NB4 (cell line): ENCODE measurements at regions not wholly inside any gene's neighbourhood (a gene's known extent, or its start where the extent isn't known, plus 50 kb on each side); places are given as distances from the start of the nearest gene placed in this dataset.

Experiments
- DNase-seq: peaks from one replicate; pipeline ENCODE4 v3.0.0; 2010; ENCODE audit warnings: low read depth
- H3K4me3 ChIP-seq: one replicate; pipeline ENCODE4 v1.5.1; 2011; ENCODE audit warnings: mild to moderate bottlenecking, low read depth, low read length, moderate library complexity
- CTCF ChIP-seq: IDR thresholded peaks from one replicate; pipeline ENCODE4 v1.5.1; 2012; ENCODE audit warnings: low read depth, low read length
- MAX ChIP-seq: IDR thresholded peaks from 2 replicates; pipeline ENCODE4 v1.6.1; 2011; ENCODE audit warnings: low read depth, low read length
- MYC ChIP-seq: IDR thresholded peaks from 2 replicates; pipeline ENCODE4 v1.6.1; 2011; ENCODE audit warnings: low read depth, low read length
- POLR2A ChIP-seq: IDR thresholded peaks from 2 replicates; pipeline ENCODE4 v1.6.1; 2011; ENCODE audit warnings: mild to moderate bottlenecking; ENCODE audit not compliant: insufficient read length; ENCODE audit errors: extremely low read depth

DNA sequence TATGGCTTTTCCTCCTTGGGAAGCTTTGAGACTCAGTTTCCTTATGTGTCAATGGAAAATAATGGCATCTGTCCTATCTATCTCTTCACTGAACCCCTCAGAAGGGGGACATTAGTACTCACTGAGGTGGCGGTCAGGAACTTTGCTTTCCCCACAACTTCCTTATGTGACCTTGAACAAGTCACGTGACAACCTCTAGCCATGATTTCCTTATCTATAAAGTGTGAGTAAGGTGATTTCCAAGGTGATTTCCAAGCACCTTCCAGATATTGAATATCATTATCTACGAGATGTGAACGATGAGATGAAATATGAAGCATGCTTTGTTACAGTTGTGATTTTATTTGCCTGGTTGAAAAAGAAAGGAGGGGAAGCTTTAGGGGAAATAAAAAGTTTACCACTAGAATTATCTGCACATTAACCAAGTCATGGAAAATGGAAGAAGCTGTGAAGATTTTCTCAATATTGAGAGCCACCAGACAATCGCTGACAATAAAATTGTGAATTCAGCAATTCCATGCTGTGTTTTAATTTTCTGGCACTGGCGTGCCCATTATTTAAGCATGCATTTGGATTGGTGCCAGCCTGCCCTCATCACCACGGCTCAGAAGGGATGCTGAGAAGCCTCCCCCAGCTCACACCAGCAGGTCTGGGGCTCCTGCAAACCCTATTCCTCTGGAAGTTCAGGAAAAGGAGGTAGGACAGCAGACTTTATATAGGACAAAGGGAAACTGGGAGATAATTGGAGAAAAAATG lies 255.3 kb downstream of the CD83 start:
- DNase-seq: no peak
- TF ChIP-seq MAX: no peak
- H3K4me3 ChIP-seq: no peak overlapping the region

DNA sequence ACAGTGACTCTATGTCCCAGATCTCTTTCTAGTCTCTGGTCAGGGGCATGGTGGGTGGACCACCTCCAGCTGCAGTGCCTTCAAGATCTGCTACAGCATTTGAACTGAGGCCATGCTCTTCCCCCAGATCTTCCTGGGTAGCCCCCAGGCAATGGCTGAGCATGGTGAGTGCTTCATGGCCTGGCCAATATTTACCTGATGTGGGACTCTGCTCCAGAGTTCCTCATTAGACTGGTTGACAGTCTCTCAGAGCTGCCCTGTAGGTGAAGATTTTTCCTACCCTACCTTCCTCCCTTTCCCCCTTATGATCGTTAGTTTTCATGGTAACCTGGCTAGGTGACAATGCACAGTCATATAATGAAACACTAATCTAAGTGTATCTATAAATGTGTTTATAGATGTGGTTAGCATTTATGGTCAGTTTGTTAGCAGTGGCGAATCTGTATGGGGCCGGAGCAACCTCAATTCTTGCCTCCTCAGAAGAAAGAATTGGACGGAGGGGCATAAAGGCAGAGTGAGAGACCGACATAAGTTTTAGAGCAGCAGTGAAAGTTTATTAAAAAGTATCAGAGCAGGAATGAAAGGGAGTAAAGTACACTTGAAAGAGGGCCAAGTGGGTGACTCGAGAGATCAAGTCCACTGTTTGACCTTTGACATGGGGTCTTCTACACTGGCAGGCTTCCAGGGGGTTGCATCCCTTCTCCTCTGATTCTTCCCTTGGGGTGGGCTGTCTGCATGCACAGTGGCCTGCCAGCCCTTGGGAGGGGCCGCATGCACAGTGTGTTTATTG lies 256.3 kb downstream of the CD83 start:
- TF ChIP-seq MYC: no peak
- no peak for TF ChIP-seq MAX
- no peak for TF ChIP-seq CTCF
- no peak for TF ChIP-seq POLR2A
- DNase-seq: no peak
- no peak overlapping the region for H3K4me3 ChIP-seq

GRCh38 chr6:14375930-14376329 lies 258.4 kb downstream of the CD83 start:
- peak; percentile 39 for DNase-seq
- H3K4me3 ChIP-seq: no peak overlapping the region
- no peak for TF ChIP-seq POLR2A
- TF ChIP-seq CTCF: no peak
- TF ChIP-seq MYC: no peak
- TF ChIP-seq MAX: no peak

- no peak for TF ChIP-seq MYC
- no peak for TF ChIP-seq POLR2A
- no peak for TF ChIP-seq CTCF
- TF ChIP-seq MAX: no peak
- no peak for DNase-seq
- H3K4me3 ChIP-seq: no peak overlapping the region
Measured at GRCh38 chr6:14379568-14379967, 262.0 kb downstream of the CD83 start.

DNA sequence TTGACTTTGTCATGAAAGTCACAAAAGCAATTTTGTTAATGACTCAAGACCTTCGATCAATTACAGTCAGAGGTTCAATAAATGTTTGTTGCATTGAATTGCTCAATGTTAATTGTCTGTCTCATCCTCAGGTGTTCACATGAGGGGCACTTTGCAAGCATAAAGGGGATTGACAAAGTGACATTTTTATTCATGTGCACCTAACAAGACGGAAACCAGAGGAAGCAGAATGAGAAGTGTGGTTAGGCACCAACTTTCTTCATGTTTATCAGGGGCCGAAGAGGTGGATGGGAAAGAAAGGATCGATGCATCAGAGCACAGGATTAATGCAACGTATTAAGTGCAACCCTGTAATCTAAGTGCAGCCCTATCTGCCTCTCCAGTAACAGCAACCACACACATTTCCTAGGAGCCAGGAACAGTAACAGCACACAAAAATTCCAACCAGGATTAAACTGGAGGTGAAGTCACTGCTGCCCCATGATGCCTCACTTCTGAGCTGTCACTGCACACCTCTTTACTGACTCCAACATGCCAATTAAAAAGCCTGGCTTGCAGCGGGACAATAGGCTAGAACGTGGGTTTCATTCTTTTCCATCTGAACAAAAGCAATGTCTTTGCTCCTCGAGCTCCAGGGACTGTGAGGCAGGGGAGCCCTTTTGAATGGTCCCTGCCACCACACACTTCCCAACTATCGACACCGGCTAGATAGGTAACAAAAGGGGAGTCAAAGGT lies 262.7 kb downstream of the CD83 start:
- H3K4me3 ChIP-seq: no peak overlapping the region
- no peak for TF ChIP-seq CTCF
- no peak for TF ChIP-seq MYC
- no peak for TF ChIP-seq MAX
- TF ChIP-seq POLR2A: no peak
- no peak for DNase-seq
